SK-N-SH (cell line): ENCODE measurements at regions not wholly inside any gene's neighbourhood (a gene's known extent, or its start where the extent isn't known, plus 50 kb on each side); places are given as distances from the start of the nearest gene placed in this dataset.

ENCODE experiments used
- ELF1 ChIP-seq: IDR thresholded peaks from 2 replicates; pipeline ENCODE4 v1.4.0; 2012
- EP300 ChIP-seq, 2 experiments: IDR thresholded peaks; 2 replicates each; pipeline versions ENCODE4 v1.4.0 to v1.6.1; 2012; ENCODE audit warnings: borderline replicate concordance in 1 of 2, low read depth in 1 of 2, low read length in 1 of 2
- GABPA ChIP-seq: IDR thresholded peaks from 2 replicates; pipeline ENCODE4 v1.4.0; 2012; ENCODE audit warnings: low read depth, mild to moderate bottlenecking
- RAD21 ChIP-seq: IDR thresholded peaks from 2 replicates; pipeline ENCODE4 v1.6.1; 2012; ENCODE audit warnings: mild to moderate bottlenecking, low read length
- TEAD4 ChIP-seq: IDR thresholded peaks from 2 replicates; pipeline ENCODE4 v1.4.0; 2012; ENCODE audit warnings: mild to moderate bottlenecking, borderline replicate concordance; ENCODE audit not compliant: insufficient read depth
- TF ChIP-seq, protein P1 (sequence below): fragments of 200-600 bp; sonication (generic); IDR thresholded peaks from 2 replicates; pipeline ENCODE4 v1.6.1; 2017; ENCODE audit warnings: antibody characterized with exemption, mild to moderate bottlenecking, moderate library complexity
- TF ChIP-seq, protein P2 (sequence below): IDR thresholded peaks from 2 replicates; pipeline ENCODE4 v1.4.0; 2012; ENCODE audit warnings: low read depth
- TF ChIP-seq, protein P3 (sequence below): IDR thresholded peaks from 2 replicates; pipeline ENCODE4 v1.6.1; 2012; ENCODE audit warnings: mild to moderate bottlenecking, low read depth, low read length, moderate library complexity
- TF ChIP-seq, protein P4 (sequence below): fragments of 150-350 bp; IDR thresholded peaks from 2 replicates; pipeline ENCODE4 v1.6.1; 2017; ENCODE audit warnings: antibody characterized with exemption, low read length, low read depth, borderline replicate concordance

DNA sequence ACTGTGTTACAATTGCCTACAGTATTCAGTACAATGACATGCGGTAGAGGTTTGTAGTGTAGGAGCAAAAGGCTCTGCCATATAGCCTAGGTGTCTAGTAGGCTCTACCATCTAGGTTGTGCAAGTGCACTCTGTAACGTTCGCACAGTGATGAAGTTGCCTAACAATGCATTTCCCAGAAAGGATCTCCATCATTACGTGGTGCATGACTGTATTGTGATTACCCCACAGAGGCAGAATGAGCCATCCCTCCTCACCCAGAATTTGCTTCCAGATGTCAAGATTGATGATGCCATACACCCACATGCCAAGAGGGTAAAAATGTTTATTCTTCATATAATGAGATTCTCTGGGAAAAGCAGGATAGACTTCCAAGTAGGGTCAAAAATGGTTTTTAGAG lies 199.3 kb upstream of the CTTNBP2NL start:
- TF ChIP-seq, protein P1, sequence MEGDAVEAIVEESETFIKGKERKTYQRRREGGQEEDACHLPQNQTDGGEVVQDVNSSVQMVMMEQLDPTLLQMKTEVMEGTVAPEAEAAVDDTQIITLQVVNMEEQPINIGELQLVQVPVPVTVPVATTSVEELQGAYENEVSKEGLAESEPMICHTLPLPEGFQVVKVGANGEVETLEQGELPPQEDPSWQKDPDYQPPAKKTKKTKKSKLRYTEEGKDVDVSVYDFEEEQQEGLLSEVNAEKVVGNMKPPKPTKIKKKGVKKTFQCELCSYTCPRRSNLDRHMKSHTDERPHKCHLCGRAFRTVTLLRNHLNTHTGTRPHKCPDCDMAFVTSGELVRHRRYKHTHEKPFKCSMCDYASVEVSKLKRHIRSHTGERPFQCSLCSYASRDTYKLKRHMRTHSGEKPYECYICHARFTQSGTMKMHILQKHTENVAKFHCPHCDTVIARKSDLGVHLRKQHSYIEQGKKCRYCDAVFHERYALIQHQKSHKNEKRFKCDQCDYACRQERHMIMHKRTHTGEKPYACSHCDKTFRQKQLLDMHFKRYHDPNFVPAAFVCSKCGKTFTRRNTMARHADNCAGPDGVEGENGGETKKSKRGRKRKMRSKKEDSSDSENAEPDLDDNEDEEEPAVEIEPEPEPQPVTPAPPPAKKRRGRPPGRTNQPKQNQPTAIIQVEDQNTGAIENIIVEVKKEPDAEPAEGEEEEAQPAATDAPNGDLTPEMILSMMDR: no peak
- TF ChIP-seq, protein P2, sequence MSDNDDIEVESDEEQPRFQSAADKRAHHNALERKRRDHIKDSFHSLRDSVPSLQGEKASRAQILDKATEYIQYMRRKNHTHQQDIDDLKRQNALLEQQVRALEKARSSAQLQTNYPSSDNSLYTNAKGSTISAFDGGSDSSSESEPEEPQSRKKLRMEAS: no peak
- TF ChIP-seq TEAD4 (no peak), GABPA (no peak), EP300 (IDR thresholded peaks at IDR 0.05; ENCODE audit: borderline replicate concordance in 1 of 2, low read depth in 1 of 2, low read length in 1 of 2) (no peak), RAD21 (no peak), ELF1 (no peak)
- TF ChIP-seq, protein P3, sequence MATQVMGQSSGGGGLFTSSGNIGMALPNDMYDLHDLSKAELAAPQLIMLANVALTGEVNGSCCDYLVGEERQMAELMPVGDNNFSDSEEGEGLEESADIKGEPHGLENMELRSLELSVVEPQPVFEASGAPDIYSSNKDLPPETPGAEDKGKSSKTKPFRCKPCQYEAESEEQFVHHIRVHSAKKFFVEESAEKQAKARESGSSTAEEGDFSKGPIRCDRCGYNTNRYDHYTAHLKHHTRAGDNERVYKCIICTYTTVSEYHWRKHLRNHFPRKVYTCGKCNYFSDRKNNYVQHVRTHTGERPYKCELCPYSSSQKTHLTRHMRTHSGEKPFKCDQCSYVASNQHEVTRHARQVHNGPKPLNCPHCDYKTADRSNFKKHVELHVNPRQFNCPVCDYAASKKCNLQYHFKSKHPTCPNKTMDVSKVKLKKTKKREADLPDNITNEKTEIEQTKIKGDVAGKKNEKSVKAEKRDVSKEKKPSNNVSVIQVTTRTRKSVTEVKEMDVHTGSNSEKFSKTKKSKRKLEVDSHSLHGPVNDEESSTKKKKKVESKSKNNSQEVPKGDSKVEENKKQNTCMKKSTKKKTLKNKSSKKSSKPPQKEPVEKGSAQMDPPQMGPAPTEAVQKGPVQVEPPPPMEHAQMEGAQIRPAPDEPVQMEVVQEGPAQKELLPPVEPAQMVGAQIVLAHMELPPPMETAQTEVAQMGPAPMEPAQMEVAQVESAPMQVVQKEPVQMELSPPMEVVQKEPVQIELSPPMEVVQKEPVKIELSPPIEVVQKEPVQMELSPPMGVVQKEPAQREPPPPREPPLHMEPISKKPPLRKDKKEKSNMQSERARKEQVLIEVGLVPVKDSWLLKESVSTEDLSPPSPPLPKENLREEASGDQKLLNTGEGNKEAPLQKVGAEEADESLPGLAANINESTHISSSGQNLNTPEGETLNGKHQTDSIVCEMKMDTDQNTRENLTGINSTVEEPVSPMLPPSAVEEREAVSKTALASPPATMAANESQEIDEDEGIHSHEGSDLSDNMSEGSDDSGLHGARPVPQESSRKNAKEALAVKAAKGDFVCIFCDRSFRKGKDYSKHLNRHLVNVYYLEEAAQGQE: no peak
- TF ChIP-seq, protein P4, sequence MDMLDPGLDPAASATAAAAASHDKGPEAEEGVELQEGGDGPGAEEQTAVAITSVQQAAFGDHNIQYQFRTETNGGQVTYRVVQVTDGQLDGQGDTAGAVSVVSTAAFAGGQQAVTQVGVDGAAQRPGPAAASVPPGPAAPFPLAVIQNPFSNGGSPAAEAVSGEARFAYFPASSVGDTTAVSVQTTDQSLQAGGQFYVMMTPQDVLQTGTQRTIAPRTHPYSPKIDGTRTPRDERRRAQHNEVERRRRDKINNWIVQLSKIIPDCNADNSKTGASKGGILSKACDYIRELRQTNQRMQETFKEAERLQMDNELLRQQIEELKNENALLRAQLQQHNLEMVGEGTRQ: no peak
